OCI-LY7 (cell line): ENCODE measurements at regions not wholly inside any gene's neighbourhood (a gene's known extent, or its start where the extent isn't known, plus 50 kb on each side); places are given as distances from the start of the nearest gene placed in this dataset.

ENCODE experiments used
- CTCF ChIP-seq: fragments of 200-600 bp; sonication (generic); conservative IDR thresholded peaks from 2 replicates; pipeline ENCODE4 v1.5.1; 2014; ENCODE audit warnings: mild to moderate bottlenecking, antibody characterized with exemption, low read length, moderate library complexity, mixed read lengths
- EZH2phosphoT487 ChIP-seq: fragments of 200-600 bp; sonication (generic); IDR thresholded peaks from 2 replicates; pipeline ENCODE4 v1.6.1; 2018; ENCODE audit warnings: low read depth, borderline replicate concordance, mild to moderate bottlenecking, mixed run types, antibody characterized with exemption, low read length, moderate library complexity, mixed read lengths

DNA sequence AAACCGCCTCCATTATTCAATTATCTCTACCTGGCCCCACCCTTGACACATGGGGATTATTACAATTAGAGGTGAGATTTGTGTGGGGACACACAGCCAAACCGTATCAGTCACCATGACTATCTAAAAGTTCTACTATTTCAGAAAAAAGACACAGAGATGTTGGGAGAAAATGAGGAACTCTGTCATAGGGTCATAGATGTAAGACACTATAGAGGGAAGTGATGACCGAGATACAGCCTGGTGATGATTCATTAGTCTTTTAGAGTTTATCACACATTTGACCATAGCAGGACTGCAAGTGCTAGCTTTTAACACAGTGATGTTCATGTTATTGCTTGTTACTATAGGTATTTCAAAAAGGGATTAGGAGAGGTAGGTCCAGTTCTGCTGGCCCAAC, 357.0 kb upstream of the AADAT start:
- TF ChIP-seq CTCF (no peak), EZH2phosphoT487 (no peak)
